ENCODE measurements at regions not wholly inside any gene's neighbourhood (a gene's known extent, or its start where the extent isn't known, plus 50 kb on each side); places are given as distances from the start of the nearest gene placed in this dataset.
"Not testable (repeated sequence)": the region's sequence is repeated elsewhere in the genome, so short reads cannot be mapped to it uniquely, and the experiment has no call there.

GRCh38 chr6:121694801-121695251 lies 259.4 kb downstream of the GJA1 start:
- no peaks in the 10 kb centered on the region for H3K27me3 ChIP-seq
- no peak for TF ChIP-seq POLR2A (IDR thresholded peaks at IDR 0.05)
- no peak for TF ChIP-seq CTCF (IDR thresholded peaks at IDR 0.05)
- TF ChIP-seq EP300 (IDR thresholded peaks at IDR 0.05; ENCODE audit: low read depth), result no peak
- TF ChIP-seq POLR2AphosphoS5 (IDR thresholded peaks at IDR 0.05), result no peak
- no peak overlapping the region for H3K27ac ChIP-seq
- 71 to 72% methylated on average over 3 of the region's 3 CpGs for WGBS, 2 donors (ENCODE audit: low coverage in 1 of 2)
- DNase-seq, result no peak
- no peaks in the 10 kb centered on the region for H3K4me1 ChIP-seq
- H3K36me3 ChIP-seq, result no peaks in the 10 kb centered on the region
- H3K9me3 ChIP-seq, result no peaks in the 10 kb centered on the region
- in situ Hi-C loops (cut with MboI; ENCODE audit: low pct_ligation_motif_present in 1 of 4, low pct_unique_long_range_greater_than_20kb in 1 of 4, low sequenced_read_pairs in 3 of 4), result no loop called here
- intact Hi-C loops (cut with DNase I; ENCODE audit: low total_unique reads), result no loop called here
- no peak overlapping the region for H3K4me3 ChIP-seq

GRCh38 chr6:121695329-121695728 lies 259.9 kb downstream of the GJA1 start:
- Histone ChIP-seq H3K4me3 (no peak overlapping the region), H3K27me3 (no peaks in the 10 kb centered on the region), H3K4me1 (no peaks in the 10 kb centered on the region), H3K27ac (no peak overlapping the region), H3K36me3 (no peaks in the 10 kb centered on the region), H3K9me3 (no peaks in the 10 kb centered on the region)
- no peak for DNase-seq
- WGBS, 2 donors (ENCODE audit: low coverage in 1 of 2), result 50 to 66% methylated on average over 3 of the region's 3 CpGs
- TF ChIP-seq POLR2A (IDR thresholded peaks at IDR 0.05) (no peak), EP300 (IDR thresholded peaks at IDR 0.05; ENCODE audit: low read depth) (no peak), POLR2AphosphoS5 (IDR thresholded peaks at IDR 0.05) (no peak)
- in situ Hi-C loops (cut with MboI; ENCODE audit: low pct_ligation_motif_present in 1 of 4, low pct_unique_long_range_greater_than_20kb in 1 of 4, low sequenced_read_pairs in 3 of 4), result no loop called here
- intact Hi-C loops (cut with DNase I; ENCODE audit: low total_unique reads), result no loop called here

- Histone ChIP-seq H3K27ac (no peak overlapping the region), H3K36me3 (no peaks in the 10 kb centered on the region), H3K4me3 (no peak overlapping the region), H3K4me1 (no peaks in the 10 kb centered on the region), H3K27me3 (no peaks in the 10 kb centered on the region), H3K9me3 (no peaks in the 10 kb centered on the region)
- TF ChIP-seq POLR2AphosphoS5 (IDR thresholded peaks at IDR 0.05) (no peak), POLR2A (IDR thresholded peaks at IDR 0.05) (no peak), EP300 (IDR thresholded peaks at IDR 0.05; ENCODE audit: low read depth) (no peak), CTCF (IDR thresholded peaks at IDR 0.05) (no peak)
- intact Hi-C loops (cut with DNase I; ENCODE audit: low total_unique reads), result no loop called here
- in situ Hi-C loops (cut with MboI; ENCODE audit: low pct_ligation_motif_present in 1 of 4, low pct_unique_long_range_greater_than_20kb in 1 of 4, low sequenced_read_pairs in 3 of 4), result no loop called here
- WGBS, 2 donors (ENCODE audit: low coverage in 1 of 2), result 38% methylated on average over 5 to 6 of the region's 6 CpGs
- DNase-seq, result no peak
Observed at GRCh38 chr6:121697921-121698320, 262.5 kb downstream of the GJA1 start.

GRCh38 chr6:121698617-121699016 lies 263.2 kb downstream of the GJA1 start:
- H3K27me3 ChIP-seq, result no peaks in the 10 kb centered on the region
- H3K36me3 ChIP-seq, result no peaks in the 10 kb centered on the region
- no peaks in the 10 kb centered on the region for H3K9me3 ChIP-seq
- no peak overlapping the region for H3K4me3 ChIP-seq
- TF ChIP-seq POLR2A (IDR thresholded peaks at IDR 0.05) (no peak), CTCF (IDR thresholded peaks at IDR 0.05) (no peak), POLR2AphosphoS5 (IDR thresholded peaks at IDR 0.05) (no peak), EP300 (IDR thresholded peaks at IDR 0.05; ENCODE audit: low read depth) (no peak)
- H3K27ac ChIP-seq, result no peak overlapping the region
- in situ Hi-C loops (cut with MboI; ENCODE audit: low pct_ligation_motif_present in 1 of 4, low pct_unique_long_range_greater_than_20kb in 1 of 4, low sequenced_read_pairs in 3 of 4), result no loop called here
- no peak for DNase-seq
- intact Hi-C loops (cut with DNase I; ENCODE audit: low total_unique reads), result no loop called here
- no peaks in the 10 kb centered on the region for H3K4me1 ChIP-seq

GRCh38 chr6:121703129-121703528 lies 267.7 kb downstream of the GJA1 start:
- WGBS, 2 donors (ENCODE audit: low coverage in 1 of 2), result 50 to 94% methylated on average over 2 to 8 of the region's 8 CpGs

More at GRCh38 chr6:121703129-121703528, 267.7 kb downstream of the GJA1 start:
- DNase-seq; H3K36me3 ChIP-seq; H3K4me3 ChIP-seq; H3K27me3 ChIP-seq; H3K27ac ChIP-seq; intact Hi-C loops (cut with DNase I; ENCODE audit: low total_unique reads); H3K4me1 ChIP-seq; H3K9me3 ChIP-seq; in situ Hi-C loops (cut with MboI; ENCODE audit: low pct_ligation_motif_present in 1 of 4, low pct_unique_long_range_greater_than_20kb in 1 of 4, low sequenced_read_pairs in 3 of 4): not testable (repeated sequence)

Data from transverse colon (tissue), 4 donors.